ENCODE measurements at regions not wholly inside any gene's neighbourhood (a gene's known extent, or its start where the extent isn't known, plus 50 kb on each side); places are given as distances from the start of the nearest gene placed in this dataset.

GRCh38 chr12:77521508-77522115, 309.1 kb upstream of the NAV3 start:
- TF ChIP-seq EZH2phosphoT487 (IDR thresholded peaks at IDR 0.05) (no peak), CTCF (IDR thresholded peaks at IDR 0.05) (no peak), EZH2 (IDR thresholded peaks at IDR 0.05) (no peak)

Measured in neural progenitor cell (in vitro differentiated cells).